ENCODE measurements at regions not wholly inside any gene's neighbourhood (a gene's known extent, or its start where the extent isn't known, plus 50 kb on each side); places are given as distances from the start of the nearest gene placed in this dataset.

DNA sequence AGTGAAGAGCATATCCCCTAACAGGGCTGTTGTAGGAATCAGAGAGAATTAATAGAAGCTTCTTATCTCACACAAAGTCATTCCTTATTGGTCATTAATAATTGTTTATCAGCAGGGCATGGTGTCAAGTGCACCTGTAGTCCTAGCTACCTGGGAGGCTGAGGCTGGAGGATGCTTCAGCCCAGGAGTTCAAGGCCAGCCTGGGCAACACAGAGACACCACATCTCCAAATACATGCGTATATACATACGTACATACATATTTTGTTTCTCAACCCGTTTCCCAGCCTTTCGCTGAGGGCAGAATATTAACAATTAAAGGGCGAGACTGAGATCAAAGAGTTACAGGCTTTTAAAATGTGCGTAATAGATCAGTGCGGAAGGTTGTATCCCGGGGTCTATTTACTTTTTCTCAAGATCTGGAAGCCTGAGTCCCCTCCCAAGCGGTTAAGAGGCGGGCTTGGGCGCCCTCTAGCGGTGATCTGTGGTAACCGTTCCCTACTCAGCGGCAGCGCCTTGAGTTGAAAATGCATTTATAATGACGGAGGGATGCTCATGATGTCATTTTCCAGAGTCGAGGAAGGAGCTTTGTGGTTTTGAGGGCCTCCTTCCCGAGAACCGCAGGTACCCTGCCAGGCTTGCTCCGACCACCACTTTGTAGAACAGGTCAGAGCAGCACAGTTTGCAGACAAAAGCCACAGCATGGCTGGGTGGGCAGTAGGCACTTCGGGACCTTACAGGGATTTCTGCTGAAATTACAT is 169.6 kb upstream of the GPR12 start:
- DNase-seq: peak; percentile 10

DNA sequence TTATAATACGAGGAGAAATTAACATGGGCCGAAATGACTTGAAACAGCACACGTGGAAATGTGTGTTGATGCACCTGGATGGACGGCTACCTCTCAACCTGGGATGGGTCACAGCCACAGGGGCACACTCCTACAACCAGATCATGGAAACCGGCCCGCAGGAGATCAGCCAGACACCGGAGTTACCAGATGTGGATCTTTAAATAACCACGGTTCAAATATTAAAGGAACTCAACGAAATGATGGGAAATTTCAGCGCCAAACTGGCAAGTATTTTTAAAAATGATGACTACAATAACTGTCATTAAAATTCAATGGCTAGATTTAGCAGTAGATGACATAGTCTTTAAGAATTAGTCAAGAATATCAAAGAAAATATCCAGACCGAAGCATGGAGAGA is 166.9 kb upstream of the GPR12 start:
- no peak for DNase-seq

DNA sequence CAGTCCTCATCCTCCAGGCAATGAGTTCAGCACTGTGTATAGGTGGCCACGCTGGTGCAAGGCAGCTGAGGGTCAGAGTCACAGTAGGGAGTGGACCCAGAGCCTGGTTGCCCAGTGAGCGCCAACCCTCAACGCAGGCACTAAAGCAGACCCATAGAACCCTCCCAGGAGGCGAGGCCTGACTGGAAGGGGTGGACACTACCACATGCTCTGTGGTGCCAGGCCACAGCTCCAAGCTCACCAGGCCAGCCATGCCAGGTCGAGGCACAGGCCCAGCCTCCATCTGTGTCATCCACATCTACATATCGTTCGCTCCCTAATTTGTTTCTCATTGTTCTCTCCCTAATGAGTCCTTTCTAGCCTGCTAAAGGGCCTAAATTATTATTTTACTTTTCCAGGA is 165.8 kb upstream of the GPR12 start:
- no peak for DNase-seq

DNA sequence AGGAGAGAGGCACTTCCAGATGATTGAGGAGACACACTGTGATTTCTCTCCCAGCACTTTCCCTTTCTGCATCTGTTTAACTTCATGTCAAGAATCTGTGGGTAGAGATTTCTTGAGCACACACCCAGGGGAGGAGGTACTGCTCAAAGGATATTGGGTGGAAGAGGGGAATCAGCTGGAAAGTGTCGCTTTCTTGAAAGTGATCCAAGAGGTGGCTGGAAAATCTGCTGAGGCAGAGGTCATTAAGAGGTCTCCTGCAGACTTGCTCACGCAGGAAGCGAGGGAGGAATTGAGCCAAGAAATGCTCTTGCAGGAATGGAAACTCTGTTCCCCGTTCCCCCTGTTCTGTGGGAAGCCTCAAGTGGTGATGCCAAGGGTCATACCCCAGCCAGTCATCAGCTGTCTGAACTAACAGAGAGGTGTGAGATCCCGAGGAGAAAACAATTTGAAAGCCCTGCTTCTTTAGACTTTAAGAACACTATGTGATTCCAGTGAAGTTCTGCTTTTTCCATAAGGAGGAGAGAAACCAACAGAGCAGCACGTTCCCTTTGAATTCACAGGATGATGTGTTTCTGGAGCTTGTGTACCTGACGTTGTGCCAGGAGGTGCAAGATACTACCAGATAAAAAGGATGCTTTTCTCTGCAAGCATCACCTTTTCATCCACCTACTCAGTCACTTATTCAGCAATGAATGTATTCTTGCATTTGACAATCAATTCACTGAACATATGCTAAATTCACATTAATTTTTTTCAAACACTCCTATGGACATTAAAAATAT is 163.4 kb upstream of the GPR12 start:
- no peak for DNase-seq

DNA sequence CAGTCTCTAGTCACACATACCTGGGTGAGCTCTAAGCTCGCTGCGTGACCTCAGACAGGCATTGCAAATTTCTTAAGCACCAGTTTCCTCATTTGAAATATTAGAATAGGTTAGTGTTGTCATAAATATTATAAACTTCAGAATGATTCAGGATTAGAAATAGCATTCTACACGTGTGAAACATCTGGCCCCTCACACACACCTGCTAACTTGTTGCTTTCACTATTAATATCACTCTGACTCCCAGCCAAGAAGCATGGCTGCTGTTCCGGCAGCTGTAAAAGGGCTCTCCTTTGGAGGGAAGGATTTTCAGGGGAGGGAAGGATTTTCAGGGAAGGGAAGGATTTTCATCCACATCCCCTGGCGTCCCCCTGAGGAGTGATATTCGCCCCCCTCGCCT is 161.3 kb upstream of the GPR12 start:
- DNase-seq: no peak

DNA sequence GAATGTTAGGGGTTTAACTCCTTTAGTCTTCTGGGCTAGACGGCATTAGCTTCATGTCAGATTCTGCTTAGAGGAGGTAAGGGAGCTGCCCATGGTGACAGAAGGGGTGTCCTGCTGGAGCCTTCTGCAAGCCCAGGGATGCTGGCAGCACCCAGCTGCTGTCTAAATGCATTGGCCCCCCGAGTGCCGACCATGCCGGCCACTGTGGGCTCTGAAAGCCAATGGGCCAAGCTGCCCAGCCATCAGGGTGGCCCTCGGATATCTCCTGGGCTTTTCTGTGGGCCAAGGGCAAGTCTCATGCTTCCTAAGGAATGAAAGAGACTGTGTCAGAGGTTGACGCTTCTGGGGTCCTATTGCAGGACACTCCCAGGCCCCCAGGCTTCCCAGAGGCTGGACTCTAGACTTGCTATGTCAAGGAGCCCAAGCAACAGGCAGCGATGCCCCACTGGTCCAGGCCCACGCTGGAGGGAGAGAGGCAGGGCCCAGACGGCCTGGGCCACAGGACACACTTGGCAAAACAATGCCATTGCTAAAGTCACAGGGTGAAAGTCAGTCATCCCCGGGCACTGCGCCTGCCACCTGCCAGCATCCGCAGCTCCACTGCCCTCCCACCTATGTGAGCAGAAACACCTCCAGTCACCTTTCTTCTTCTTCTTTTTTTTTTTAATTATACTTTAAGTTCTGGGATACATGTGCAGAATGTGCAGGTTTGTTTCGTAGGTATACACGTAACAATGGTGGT is 160.2 kb upstream of the GPR12 start:
- DNase-seq: no peak

DNA sequence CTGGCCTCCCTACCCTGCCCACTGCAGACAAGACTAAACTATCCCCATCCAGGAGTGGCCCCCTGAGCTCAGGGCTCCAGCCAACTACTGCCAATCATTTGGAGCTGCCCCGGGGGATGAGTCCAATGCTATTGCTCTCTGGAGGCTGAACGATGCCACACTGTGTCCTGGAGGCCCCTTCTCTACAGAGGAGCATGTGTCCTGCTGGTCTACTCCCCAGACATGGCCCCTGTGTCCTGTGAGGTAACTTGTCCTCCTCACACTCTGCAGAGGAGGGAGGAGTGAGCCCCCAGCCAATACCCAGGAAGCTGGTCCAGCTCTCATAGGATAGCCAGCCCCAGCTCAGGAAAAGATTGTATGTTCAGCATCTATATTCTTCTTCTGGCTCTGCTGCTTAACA is 159.1 kb upstream of the GPR12 start:
- no peak for DNase-seq

DNA sequence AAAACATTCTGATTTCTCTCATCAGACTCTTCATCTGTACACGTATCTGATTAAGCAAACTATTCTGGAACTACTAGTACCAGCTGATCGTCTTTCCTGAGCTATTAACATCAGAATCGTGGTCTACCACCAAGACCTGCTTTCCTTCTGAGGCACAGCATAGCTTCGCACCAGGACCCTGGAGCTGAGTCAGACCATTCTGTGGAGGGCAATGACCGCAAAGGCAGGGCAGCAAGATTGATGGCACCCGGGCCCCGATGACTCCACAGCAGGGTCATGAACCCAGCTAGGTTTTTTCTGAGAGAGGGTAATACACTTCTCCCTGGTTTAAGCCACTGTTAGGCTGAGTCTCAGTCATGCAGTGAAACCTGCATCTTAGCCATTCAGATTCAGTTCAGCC is 158.7 kb upstream of the GPR12 start:
- DNase-seq: no peak

DNA sequence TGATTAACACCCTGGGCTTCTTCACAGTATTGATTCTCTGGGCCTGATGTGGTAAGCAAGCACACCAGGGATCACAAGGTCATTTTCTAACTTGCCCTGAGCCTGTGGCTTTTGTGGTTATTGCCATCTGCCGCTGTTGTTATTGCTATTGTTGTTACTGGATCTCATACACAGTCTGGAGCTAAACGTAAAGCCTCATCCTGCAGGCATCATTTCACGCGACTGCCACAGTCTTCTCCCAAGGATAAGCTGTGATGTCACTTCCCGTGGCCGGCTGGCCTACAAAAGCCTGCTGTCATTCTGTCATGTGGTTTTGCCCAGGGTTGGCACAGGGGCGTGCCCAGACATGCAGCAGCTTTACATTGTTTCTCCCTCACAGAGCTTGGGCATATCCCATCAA is 154.0 kb upstream of the GPR12 start:
- DNase-seq: peak; percentile 6

DNA sequence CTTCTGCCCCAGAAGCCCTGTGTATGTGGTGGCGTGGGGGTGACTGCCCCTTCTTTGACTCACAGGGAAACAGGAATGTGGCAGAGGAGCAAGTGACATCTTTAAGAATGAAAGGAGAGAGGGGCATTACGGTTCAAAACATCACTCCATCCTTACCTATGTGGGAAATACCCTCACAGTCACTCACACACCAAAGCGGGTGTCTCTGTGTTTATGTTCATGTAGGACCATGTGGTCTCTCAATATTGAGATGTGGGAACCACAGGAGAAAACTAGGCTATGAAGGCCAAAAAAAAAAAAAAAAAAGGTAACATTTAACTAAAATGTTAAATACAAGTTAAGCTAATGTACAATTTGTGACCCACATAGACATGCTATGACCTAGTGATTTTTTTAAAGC is 153.6 kb upstream of the GPR12 start:
- DNase-seq: no peak

DNA sequence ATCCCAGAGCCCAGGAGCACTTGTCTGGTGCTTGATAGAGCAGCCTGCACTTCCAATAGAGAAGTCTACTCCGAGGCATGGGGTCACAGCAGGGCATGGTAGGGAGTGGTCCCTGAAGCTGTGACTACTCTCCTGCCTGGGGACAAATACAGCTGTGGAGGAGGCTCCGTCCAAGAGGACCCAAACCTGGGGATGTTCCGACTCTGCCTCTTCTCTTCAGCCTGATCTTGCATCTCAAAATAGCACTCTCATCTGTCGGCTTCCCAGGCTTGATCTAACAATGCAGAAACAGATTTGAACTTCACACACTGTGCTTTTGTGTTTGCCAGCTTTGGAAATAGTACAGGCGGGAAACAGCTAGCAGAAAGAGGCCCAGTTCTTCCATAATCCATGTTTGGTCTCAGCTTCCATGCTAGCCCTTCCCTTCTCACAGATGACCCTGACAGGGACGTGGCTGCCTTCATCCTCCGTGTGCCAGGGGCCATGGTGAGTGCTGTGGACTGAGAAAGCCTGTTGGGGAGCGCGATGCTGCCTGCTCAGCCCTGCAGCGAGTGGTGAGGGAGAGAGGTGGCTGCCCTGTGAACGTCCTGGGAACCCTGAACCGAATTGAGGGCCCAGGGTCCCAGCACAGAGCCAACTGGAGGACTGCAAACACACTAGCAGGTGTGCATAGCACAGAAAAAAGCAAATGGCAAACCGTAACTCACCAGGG is 150.3 kb upstream of the GPR12 start:
- DNase-seq: no peak

DNA sequence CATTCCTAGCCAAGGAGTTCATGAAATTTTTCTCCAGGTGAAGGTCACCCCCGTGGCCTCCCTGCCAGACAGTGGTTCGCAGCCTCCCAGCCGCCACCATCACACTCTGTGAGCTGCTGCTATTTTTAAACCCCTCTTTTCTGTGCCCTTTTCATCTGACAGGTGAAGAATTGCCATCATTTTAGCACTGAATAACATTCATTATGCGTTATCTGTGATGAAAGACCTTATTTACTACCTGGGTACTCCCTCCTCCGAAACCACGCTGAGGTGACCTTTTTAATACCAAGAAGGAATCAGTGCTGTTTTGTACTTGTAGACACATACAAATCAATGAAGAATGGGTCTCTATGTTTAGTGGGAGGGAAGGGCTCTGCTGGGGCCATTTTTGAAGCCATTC is 148.9 kb upstream of the GPR12 start:
- DNase-seq: no peak

DNA sequence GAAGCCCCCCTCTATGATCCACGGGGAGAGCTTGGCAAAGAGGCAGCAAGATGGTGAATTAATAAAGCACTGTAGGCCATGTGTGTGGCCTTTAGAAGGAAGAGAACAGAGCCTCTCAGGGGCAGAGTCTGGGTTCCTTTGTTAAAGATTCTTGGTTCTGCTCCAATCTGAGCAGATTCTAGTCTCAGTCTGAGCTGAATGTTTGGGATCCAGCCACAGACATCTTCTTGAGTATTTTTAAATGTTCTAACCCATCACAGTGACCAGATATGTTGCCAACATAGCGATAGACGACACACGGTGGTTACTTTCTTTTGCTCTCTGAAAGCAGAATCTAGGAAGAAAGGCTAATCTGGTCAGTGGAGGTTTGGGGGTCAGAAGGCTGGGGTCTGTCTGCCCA is 147.5 kb upstream of the GPR12 start:
- no peak for DNase-seq

DNA sequence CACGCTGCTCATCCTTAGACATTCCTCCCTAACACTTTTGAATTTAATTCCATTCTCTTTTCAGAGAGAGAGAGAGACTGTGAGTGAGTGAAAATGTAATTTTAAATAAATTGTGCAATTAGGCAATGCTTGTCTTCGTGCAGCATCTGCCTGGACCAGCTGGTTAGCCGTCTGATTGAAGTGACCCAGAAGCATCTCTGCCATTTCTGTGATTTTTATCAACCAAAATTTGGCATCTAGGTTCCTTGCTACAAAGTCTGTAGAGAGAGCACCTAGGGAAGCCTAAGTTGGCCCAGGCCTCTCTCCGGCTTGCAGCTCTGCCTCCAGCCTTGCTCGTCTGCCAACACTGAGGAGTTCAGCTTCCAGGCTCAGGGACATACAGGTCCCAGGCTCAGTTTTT is 138.6 kb upstream of the GPR12 start:
- no peak for DNase-seq

DNA sequence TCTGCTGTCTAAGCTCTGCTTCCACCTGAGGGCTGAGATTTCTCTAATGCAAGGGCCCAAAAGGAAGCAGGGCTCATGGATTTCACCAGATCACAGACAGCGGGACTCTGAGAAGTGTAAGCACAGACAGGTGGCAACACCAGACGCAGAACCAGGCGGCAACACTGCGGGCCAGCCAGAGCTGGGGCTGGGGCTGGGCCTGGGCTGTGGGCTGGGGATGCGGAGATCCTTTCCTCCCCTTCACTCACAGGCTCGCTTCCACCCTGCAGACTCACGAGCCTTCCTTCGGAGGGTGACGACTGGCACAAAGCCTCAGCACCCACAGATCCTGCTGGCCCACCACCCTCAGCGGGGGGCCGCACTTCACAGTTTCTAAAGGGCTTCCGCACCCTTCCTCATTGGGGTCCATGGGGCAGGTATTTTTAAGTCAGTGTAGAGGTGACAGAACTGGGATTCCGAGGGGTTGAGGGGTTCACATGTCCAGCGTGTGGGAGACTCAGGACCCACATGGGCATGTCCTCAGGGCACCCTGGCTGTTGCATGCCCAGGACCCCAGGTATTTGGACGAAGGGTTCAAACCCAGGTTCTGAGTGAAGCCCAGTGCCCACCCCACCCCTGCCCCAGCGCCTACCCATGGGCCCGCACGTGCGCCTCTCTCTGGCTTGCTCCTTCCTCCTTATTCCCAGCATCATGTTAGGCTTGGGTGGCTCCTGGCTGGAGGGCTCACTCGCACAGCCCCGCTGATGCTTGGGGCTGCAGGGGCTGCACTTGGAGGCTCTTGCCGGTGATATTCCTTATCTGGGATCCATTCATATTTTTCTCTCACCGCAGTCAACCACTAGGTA is 137.3 kb upstream of the GPR12 start:
- DNase-seq: no peak

DNA sequence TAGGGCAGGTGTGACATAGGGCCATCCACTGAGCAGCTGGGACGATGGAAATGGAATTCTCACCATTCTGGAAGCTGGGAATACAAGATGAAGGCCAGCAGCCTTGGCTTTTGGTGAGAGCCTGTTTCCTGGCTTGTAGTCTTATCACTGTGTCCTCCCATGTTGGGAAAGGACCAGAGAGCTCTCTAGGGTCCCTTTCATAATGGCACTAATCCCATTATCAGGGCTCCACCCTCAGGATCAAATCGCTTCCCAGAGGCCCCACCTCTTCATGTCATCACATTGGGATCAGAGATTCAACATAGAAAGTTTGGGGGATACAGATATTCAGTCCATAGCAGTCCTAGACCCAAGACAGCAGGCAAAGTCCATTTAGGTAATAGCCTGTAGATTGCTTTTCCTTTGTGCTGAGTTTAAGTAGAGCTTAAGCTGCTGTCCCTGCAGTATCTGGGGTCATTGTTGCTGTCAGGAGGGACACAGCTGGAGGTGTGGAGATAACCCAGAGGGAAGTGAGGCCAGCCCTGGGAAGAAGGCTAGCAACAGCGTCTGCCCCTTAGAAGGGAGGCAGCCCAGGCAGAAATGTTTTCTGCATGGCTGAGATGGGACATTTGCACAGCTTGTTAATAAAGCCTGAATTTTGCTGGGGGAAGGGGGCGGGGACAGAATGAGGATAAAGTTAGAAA is 136.5 kb upstream of the GPR12 start:
- no peak for DNase-seq

DNA sequence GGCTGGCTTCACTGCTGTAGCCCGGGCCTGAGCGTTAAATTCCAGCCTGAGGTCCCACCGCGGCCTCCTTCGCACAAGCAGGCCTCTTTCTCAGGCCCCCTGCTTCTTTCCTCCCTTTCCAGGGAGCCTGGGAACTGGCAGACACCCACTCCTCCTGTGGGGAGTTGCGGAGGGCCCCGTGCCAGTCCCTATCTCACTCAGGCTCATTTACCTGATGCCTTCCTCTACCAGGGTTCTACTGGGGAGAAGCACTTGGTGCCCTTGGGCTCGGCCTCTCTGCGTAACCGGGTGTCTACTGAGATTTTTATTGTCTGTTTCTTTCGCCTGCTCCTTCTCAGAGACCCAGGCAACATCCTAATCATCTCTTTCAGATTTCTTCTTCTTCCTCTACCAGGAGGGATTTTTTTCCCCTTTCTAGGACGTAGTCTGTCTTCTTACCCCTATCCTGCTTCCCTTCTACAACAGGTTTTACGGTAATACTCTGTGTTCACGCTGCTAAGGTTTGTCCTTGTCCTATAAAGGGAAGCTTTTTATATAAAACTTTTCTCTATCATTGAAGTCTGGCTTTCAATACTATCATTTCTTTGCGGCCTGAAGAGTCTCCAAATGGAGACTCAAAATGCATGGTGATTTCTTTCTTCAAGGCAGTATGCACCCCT is 135.4 kb upstream of the GPR12 start:
- DNase-seq: no peak

DNA sequence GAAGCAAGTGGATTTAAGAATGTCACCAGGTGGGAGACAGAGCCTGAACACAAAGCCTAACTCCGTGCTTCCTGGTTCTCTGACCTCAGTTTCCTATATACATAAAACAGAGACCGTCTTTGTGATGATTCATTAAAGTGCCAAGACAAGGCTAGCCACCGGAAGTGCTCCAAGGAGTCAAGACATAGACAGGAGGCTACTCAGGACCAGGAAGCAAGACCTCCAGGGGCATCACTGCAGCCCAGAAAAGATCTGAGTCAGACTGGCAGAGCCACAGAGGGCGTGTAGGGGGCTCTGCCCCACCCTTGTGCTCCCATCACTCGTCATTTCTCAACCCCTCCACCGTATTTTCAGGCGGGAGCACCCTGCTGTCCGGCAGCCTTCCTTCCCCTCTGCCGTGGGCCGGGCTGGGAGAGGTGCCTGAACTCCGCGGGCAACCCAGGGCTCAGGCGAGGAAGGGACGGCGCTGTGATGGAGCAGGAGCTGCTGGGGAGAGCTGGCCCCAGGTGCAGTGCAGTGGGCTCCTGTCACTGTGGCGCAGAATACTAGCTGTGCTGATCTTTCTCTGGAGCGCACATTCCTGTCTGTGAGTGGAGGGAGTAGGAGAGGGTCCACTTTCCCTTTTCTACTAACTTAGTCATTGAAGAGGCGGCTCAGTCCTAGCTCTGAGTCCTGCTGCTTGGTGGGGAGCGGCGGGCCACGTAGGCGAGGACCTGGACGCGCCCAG is 134.7 kb upstream of the GPR12 start:
- no peak for DNase-seq

DNA sequence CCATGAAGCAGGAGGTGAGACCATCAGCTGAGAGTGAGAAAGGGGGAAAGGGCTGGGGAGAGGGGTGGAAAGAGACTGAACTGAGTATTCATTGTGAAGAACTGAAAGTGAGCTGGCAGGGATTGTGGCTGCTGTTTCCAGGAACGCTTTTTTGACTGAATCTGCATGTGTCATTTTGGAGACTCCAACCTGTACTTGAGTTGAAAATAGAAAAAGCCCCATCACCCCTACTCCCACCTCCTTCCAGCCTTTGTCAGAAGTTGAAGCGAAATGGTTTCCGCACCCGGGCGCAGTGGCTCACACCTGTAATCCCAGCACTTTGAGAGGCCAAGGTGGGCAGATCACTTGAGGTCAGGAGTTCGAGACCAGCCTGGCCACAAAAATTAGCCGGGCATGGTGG is 128.0 kb upstream of the GPR12 start:
- no peak for DNase-seq

DNA sequence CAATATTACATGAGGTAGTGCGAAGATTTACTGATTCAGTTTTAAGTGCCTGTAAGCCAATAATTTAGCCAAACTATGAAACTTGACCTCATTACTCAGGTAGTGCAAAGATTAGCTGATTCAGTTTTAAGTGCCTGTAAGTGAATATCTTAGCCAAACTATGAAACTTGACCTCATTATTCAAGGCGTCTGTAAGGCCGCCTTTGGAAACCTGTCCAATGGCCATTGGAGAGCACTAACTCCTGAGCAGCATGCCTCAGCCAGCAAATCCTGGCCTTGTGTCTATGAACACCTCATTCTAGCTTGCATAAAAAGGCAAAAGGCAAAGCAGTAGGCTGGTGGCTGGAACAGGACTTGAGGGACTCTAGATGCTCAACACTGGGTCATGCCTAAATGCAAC is 127.0 kb upstream of the GPR12 start:
- no peak for DNase-seq

Measured in DMS 273 treated with DMSO at 0.1 percent for 48 hours (cell line).